Panc1 (cell line): ENCODE measurements at regions not wholly inside any gene's neighbourhood (a gene's known extent, or its start where the extent isn't known, plus 50 kb on each side); places are given as distances from the start of the nearest gene placed in this dataset.

Source experiments
- POLR2AphosphoS5 ChIP-seq: IDR thresholded peaks from 2 replicates; pipeline ENCODE4 v1.6.1; 2012; ENCODE audit warnings: mild to moderate bottlenecking, low read depth, low read length, moderate library complexity
- SIN3A ChIP-seq: IDR thresholded peaks from 2 replicates; pipeline ENCODE4 v1.6.1; 2012; ENCODE audit warnings: low read depth, mild to moderate bottlenecking, low read length, moderate library complexity, borderline replicate concordance; ENCODE audit not compliant: insufficient read depth
- TCF7L2 ChIP-seq: IDR thresholded peaks from 2 replicates; pipeline ENCODE4 v1.6.1; 2011; ENCODE audit warnings: mild to moderate bottlenecking, low read depth, low read length, inconsistent platforms
- TF ChIP-seq, protein P1 (sequence below): fragments of 450-650 bp; IDR thresholded peaks from 2 replicates; pipeline ENCODE4 v1.5.1; 2017; ENCODE audit warnings: mild to moderate bottlenecking
- TF ChIP-seq, protein P2 (sequence below), 2 experiments: IDR thresholded peaks; 2 replicates each; pipeline ENCODE4 v1.6.1; 2011 to 2012; ENCODE audit warnings: low read depth in 2 of 2, control low read depth in 1 of 2, low read length in 1 of 2, mild to moderate bottlenecking in 1 of 2, moderate library complexity in 1 of 2; ENCODE audit not compliant: insufficient read depth in 1 of 2

DNA sequence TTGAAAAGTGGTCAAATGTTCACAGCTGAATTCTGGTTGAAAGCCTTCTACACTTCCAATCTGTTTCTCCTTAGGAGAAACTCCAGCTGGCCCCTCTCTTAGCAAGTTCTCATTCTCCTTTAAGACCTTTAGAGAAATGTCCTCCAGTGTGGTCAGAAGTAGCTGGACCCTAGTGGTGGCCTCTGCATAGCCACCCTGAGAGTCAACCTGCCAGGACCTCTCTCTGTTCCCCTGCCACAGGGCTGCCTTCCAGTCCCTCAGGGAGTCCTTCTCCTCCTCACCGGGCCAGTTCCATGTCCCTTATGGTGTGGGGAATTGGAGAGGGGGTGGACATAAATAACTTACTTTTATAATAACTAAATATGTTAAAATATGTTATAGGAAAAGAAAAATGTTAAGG lies 200.9 kb upstream of the PKDCC start:
- TF ChIP-seq, protein P1, sequence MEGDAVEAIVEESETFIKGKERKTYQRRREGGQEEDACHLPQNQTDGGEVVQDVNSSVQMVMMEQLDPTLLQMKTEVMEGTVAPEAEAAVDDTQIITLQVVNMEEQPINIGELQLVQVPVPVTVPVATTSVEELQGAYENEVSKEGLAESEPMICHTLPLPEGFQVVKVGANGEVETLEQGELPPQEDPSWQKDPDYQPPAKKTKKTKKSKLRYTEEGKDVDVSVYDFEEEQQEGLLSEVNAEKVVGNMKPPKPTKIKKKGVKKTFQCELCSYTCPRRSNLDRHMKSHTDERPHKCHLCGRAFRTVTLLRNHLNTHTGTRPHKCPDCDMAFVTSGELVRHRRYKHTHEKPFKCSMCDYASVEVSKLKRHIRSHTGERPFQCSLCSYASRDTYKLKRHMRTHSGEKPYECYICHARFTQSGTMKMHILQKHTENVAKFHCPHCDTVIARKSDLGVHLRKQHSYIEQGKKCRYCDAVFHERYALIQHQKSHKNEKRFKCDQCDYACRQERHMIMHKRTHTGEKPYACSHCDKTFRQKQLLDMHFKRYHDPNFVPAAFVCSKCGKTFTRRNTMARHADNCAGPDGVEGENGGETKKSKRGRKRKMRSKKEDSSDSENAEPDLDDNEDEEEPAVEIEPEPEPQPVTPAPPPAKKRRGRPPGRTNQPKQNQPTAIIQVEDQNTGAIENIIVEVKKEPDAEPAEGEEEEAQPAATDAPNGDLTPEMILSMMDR = no peak
- TF ChIP-seq, protein P2, sequence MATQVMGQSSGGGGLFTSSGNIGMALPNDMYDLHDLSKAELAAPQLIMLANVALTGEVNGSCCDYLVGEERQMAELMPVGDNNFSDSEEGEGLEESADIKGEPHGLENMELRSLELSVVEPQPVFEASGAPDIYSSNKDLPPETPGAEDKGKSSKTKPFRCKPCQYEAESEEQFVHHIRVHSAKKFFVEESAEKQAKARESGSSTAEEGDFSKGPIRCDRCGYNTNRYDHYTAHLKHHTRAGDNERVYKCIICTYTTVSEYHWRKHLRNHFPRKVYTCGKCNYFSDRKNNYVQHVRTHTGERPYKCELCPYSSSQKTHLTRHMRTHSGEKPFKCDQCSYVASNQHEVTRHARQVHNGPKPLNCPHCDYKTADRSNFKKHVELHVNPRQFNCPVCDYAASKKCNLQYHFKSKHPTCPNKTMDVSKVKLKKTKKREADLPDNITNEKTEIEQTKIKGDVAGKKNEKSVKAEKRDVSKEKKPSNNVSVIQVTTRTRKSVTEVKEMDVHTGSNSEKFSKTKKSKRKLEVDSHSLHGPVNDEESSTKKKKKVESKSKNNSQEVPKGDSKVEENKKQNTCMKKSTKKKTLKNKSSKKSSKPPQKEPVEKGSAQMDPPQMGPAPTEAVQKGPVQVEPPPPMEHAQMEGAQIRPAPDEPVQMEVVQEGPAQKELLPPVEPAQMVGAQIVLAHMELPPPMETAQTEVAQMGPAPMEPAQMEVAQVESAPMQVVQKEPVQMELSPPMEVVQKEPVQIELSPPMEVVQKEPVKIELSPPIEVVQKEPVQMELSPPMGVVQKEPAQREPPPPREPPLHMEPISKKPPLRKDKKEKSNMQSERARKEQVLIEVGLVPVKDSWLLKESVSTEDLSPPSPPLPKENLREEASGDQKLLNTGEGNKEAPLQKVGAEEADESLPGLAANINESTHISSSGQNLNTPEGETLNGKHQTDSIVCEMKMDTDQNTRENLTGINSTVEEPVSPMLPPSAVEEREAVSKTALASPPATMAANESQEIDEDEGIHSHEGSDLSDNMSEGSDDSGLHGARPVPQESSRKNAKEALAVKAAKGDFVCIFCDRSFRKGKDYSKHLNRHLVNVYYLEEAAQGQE (IDR thresholded peaks at IDR 0.05; ENCODE audit: insufficient read depth in 1 of 2, low read depth in 2 of 2, low read length in 1 of 2) = no peak
- no peak for TF ChIP-seq SIN3A
- no peak for TF ChIP-seq TCF7L2
- no peak for TF ChIP-seq POLR2AphosphoS5
